Endothelial cell of umbilical vein (primary cell): ENCODE measurements at regions not wholly inside any gene's neighbourhood (a gene's known extent, or its start where the extent isn't known, plus 50 kb on each side); places are given as distances from the start of the nearest gene placed in this dataset.

Experiments used
- EZH2 ChIP-seq: IDR thresholded peaks from 2 replicates; pipeline ENCODE4 v1.6.1; 2012; ENCODE audit warnings: borderline replicate concordance, low read depth, mild to moderate bottlenecking, moderate library complexity, low read length, inconsistent platforms; ENCODE audit not compliant: severe bottlenecking
- MYC ChIP-seq: IDR thresholded peaks from one replicate; pipeline ENCODE4 v1.6.1; 2011; ENCODE audit warnings: mild to moderate bottlenecking, low read depth, low read length
- POLR2A ChIP-seq: IDR thresholded peaks from 2 replicates; pipeline ENCODE4 v1.6.1; 2012; ENCODE audit warnings: low read depth, mild to moderate bottlenecking, control low read depth, low read length
- POLR2AphosphoS5 ChIP-seq: IDR thresholded peaks from 2 replicates; pipeline ENCODE4 v1.6.1; 2012; ENCODE audit warnings: low read depth, mild to moderate bottlenecking, control low read depth, low read length, moderate library complexity; ENCODE audit not compliant: insufficient read depth
- TF ChIP-seq, protein P1 (sequence below), 2 donors: IDR thresholded peaks; 1 replicate in 1 of 2; 2 replicates in 1 of 2; pipeline ENCODE4 v1.5.1; 2011; ENCODE audit warnings: low read length in 2 of 2, mild to moderate bottlenecking in 2 of 2, moderate library complexity in 2 of 2, control low read depth in 1 of 2, inconsistent platforms in 1 of 2, low read depth in 1 of 2; ENCODE audit not compliant: insufficient read depth in 1 of 2; ENCODE audit errors: extremely low read depth in 1 of 2
- TF ChIP-seq, protein P2 (sequence below): IDR thresholded peaks from 2 replicates; pipeline ENCODE4 v1.6.1; 2011; ENCODE audit not compliant: insufficient read depth, insufficient read length

DNA sequence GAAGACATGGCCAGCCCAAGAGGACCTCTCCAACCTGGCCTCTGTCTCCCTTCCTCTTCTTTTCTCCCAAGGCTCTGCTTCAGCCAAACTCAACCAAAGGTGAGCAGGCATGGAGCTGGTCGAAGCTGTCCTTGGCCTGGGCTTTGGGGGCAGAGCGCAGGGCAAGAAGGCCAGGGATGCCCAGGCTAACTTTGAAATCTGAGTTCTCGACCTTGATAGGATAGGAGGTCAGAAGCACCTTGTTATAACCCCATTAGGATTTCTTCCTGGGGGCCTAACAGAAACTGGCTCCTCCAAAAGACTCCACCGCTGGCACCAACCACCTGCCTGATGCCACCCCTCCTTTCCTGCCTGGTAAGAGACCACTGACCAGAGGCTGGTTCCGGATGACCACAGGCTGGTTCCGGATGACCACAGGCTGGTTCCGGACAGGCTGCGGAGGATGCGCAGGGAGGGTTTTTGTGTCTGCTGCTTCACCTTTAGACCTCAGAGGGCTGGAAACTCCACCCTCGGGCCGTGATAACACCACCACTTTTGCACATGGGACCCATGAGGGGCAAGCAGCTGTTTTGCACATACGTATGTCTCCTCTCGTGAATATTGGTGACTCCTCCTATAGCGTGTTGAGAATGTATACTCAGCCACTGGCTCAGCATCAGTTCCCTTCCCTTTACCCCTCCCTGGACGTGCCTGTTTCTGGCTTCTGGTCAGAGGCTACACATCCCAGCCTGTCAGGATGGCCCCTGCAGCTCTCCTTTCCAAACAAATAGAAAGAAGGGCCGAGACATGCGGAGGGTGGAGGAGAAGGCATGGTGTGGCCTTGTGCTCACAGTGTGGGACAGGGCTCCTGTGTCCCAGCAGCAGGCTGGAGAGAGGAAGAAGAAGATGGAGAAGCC, 140.1 kb downstream of the DNAJB6 start:
- TF ChIP-seq POLR2A (no peak), EZH2 (no peak), MYC (no peak), POLR2AphosphoS5 (no peak)
- TF ChIP-seq, protein P1, sequence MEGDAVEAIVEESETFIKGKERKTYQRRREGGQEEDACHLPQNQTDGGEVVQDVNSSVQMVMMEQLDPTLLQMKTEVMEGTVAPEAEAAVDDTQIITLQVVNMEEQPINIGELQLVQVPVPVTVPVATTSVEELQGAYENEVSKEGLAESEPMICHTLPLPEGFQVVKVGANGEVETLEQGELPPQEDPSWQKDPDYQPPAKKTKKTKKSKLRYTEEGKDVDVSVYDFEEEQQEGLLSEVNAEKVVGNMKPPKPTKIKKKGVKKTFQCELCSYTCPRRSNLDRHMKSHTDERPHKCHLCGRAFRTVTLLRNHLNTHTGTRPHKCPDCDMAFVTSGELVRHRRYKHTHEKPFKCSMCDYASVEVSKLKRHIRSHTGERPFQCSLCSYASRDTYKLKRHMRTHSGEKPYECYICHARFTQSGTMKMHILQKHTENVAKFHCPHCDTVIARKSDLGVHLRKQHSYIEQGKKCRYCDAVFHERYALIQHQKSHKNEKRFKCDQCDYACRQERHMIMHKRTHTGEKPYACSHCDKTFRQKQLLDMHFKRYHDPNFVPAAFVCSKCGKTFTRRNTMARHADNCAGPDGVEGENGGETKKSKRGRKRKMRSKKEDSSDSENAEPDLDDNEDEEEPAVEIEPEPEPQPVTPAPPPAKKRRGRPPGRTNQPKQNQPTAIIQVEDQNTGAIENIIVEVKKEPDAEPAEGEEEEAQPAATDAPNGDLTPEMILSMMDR (IDR thresholded peaks at IDR 0.05; ENCODE audit: extremely low read depth in 1 of 2, insufficient read depth in 1 of 2, low read depth in 1 of 2, low read length in 2 of 2): no peak
- TF ChIP-seq, protein P2, sequence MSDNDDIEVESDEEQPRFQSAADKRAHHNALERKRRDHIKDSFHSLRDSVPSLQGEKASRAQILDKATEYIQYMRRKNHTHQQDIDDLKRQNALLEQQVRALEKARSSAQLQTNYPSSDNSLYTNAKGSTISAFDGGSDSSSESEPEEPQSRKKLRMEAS: no peak
